Activated CD4-positive, alpha-beta T cell treated with anti-CD3 and anti-CD28 coated beads, Interleukin-2, amount 50 U/mL, for 24 hours (primary cell): ENCODE measurements at regions not wholly inside any gene's neighbourhood (a gene's known extent, or its start where the extent isn't known, plus 50 kb on each side); places are given as distances from the start of the nearest gene placed in this dataset.
"Not testable (repeated sequence)": the region's sequence is repeated elsewhere in the genome, so short reads cannot be mapped to it uniquely, and the experiment has no call there.

Experiments
- DNase-seq, 2 donors: peaks; one replicate each; pipeline ENCODE4 v3.0.0-alpha.2; 2020; ENCODE audit warnings: low read depth in 1 of 2, low spot score in 1 of 2

DNA sequence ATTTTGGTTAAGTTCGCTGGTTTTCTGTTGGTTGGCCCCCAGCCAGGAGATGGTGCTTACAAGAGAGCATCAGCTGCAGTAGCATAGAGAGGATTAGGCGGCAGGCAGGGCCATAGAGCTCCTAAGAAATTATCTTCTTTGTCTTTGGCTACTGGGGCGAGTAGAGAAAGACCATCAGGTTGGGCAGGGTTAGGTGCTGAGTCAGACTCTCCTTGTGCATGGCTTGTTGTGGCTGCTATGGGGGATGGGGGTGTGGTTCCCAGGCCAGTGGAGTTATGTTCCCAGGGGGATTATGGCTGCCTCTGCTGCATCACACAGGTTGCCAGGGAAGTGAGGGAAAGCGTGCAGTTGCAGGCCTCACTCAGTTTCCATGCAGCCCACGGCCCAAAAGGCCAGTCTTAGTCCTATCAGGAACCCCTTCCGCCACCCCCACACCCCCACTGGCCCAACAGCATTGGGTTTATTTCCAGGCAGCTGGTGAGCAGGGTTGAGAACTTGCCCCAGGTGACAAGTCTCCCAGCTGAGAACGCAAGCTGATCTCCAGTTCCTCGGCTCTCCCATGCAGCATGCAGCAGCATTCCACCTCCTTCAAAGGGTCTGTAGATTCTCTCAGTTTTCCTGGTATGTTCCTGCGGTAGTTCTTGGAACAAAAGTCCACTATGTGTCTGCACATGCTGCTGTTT is 243.7 kb downstream of the UTRN start:
- no peak for DNase-seq

GRCh38 chr6:144530118-144530517 is 245.0 kb downstream of the UTRN start:
- no peak for DNase-seq

DNA sequence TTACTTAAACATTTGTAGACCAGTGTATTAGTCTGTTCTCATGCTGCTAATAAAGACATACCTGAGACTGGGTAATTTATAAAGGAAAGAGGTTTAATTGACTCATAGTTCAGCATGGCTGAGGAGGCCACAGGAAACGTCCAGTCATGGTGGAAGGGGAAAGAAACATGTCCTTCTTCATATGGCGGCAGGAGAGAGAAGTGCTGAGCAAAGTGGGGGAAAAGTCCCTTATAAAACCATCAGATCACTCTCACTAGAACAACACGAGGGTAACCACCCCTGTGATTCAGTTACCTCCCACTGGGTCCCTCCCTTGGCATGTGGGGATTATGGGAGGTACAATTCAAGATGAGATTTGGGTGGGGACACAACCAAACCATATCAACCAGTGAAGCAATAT is 247.1 kb downstream of the UTRN start:
- DNase-seq = not testable (repeated sequence)

GRCh38 chr6:144534180-144534579 is 249.0 kb downstream of the UTRN start:
- no peak for DNase-seq

DNA sequence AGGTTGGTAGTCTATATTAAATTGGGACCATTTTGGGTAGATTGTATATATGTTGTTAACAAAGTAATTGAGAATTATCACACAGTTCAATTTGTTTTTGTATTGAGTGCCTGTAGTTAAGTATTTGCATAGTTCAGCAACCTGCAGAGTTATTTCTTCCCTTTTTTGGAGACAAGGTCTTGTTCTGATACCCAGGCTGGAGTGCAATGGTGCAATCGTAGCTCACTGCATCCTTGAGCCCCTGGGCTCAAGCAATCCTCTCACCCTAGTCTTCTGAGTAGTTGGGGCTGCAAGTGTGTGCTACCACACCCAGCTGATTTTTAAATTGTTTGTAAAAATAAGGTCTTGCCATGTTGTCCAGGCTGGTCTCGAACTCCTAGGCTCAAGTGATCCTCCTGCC is 250.5 kb downstream of the UTRN start:
- DNase-seq = no peak

- no peak for DNase-seq
Measured at GRCh38 chr6:144536079-144536478, 250.9 kb downstream of the UTRN start.

- DNase-seq = no peak
Measured at GRCh38 chr6:144543006-144543871, 258.1 kb downstream of the UTRN start.

DNA sequence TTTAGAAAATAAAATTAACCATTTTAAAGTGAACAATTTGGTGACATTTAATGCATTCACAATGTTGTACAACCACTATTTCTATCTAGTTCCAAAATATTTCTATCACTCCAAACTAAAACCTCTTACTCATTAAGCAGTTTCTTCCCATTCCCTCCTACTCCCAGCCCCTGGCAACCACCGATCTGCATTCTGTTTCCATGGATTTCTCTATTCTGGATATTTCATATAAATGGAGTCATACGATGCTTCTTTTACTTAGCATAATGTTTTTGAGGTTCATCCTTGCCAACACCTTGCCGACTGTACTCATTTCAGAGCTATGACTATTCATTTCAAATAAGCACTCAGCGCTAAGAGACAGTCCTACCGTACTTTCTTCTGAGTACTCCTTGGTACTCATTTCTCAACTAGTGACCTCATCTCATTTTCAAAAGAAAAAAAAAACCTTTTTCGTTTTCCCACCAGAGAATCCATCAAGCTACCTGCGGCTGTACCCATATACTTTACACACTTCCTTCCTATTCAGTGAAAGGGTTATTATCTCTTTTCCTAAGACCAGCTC is 259.2 kb downstream of the UTRN start:
- DNase-seq = no peak

- DNase-seq = no peak
Measured at GRCh38 chr6:144546807-144547206, 261.7 kb downstream of the UTRN start.

DNA sequence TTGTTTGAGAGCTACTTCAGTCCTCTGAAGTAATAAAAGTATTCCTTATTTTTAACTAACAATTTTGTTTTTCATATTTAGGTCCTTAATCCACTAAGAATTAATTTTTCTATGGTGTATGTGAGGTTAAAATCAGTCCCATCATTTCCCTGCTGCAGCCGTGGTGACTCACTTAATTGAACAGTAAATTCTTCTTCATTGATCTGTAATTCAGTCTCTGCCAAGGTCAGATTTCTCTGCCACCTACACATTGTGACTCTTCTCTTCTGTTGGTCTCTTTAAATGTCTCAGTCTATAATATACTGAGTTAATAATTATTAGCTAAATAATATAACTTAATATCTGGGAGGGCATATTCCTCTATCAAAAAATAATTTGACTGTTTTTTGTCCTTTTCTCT is 262.3 kb downstream of the UTRN start:
- no peak for DNase-seq

- no peak for DNase-seq
Measured at GRCh38 chr6:144548536-144548935, 263.4 kb downstream of the UTRN start.

DNA sequence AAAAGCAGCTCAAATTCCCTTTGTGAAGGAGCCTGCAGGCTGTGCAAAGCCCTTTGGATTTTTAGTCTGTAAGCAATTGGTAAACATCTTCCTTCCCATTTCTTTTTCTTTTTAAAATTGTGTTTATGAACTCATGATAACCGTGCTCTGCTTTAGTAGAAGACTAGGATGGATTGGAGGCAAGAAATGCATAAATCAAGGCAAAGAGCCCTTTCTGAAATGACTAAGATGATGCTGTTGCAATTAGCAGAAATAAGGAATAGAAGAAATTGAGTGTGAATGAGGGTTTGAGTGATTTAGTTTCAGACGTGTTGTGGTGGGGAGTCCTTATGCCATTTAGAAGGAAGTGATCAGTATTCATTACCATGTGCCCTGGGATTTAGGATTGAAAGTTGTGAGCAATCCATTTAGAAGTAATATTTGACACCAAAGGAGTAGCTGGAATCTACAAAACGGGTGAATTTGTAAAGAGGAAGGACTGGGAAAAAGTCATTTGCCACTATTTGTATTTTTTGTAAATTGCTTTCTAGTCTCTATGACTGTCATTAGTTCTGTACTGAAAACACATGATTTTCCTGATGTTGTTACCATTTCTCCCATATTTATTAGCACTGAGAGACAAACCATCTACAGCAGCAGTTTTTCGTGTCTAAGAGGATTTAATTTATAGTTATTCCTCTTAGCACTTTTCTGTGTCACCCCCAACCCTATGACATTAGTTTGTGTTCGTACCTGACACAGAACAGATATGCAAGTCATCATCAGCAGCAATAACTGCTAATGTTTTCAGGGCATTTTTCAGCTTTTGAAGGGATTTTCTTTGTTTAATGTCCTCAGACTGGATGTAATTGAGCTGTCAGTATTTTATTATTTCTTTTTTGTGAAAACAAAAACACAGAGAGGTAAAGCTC is 265.0 kb downstream of the UTRN start:
- no peak for DNase-seq

DNA sequence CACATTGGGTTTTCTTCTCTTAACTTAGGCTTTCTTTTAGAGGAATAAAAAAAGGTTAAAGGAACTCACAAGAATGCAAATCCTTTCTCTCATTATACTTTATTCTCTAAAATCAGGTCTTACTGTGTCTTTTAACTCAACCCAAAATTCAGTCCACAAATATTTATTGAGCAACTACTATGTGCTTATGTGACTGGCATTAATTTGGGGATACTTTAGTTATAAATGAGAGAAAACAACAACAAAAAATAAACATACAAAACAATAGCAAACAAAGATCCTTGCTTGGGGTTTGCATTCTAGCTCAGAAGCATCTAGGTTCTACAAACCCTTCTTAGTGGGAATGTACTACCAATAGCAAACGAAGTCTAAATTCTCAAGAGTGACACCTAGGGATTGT is 266.2 kb downstream of the UTRN start:
- DNase-seq = no peak

DNA sequence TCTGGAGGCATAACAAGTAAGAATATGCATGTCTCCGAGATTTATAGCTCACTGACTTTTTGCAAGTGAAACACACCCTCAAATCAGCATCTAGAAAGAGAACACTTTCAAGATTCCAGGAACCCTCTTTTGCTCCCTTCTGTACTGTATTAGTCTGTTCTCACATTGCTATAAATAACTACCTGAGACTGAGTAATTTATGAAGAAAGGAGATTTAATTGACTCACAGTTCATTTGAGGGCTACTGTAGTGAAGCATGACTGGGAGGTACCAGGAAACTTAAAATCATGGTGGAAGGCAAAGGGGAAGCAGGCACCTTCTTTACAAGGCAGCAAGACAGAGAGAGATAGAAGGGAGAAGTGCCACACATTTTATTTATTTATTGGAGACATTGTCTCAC is 269.9 kb downstream of the UTRN start:
- DNase-seq = no peak

DNA sequence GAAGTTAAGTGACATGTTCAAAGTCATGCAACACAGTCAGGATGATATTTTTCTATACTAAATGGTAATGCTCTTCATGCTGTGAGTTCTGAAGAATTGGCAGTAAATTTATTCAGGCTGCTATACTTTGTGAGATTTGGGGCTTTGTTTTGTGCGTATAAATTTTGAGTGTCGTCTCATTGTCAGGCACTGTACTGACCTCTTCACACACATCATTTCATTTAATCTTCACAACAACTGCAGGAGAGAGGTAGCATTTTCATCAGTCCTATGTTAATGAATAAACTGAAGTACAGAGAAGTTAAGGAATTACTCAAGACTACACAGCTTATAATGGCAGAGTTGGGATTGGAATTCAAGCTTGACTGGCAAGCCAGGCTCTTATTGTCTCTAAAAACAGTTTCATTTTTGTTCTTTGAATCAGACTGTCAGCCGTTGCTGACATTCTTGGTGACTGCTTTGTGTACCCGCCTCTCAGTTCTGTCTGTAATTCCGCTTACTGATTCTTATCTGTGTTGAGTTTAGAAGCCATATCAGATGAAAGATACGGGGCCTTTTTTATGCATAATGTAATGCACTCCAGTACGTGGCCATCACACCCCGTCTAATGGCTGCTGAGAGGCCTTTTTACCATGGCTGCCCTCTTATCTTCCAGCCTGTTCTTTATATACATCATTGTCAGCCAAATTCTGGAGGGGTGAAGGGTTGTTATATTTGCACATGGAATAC is 274.9 kb downstream of the UTRN start:
- DNase-seq = peak in 1 of 2 donors; percentile 13

GRCh38 chr6:144561455-144562043 is 276.4 kb downstream of the UTRN start:
- no peak for DNase-seq

- DNase-seq = no peak
Measured at GRCh38 chr6:144564202-144564601, 279.1 kb downstream of the UTRN start.

- no peak for DNase-seq
Measured at GRCh38 chr6:144566868-144567615, 281.9 kb downstream of the UTRN start.

DNA sequence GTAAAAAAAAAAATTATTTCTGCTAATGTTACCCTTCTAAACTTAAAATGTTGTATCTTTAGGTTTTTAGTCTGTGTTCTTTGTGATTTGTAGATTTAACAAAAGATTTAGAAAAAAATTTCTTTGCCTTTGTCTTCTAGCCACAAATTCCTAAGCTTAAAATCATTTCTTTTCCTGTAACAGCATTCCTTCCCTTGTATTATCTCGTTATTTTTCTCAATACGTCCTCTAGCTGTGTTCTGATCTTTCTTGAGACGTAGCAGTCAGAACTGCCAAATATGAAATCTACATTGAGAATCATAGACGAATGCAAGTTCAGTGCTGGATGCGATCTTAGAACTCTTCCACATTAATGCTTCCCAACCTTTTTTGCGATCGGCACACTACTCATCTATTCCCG is 283.1 kb downstream of the UTRN start:
- DNase-seq = no peak
